HG03045 (cell line): ENCODE measurements at regions not wholly inside any gene's neighbourhood (a gene's known extent, or its start where the extent isn't known, plus 50 kb on each side); places are given as distances from the start of the nearest gene placed in this dataset.

Experiments
- ATAC-seq: cut with Tn5 transposase; IDR thresholded peaks from one replicate; pipeline ENCODE4 v1.9.1; 2021; ENCODE audit warnings: mild to moderate bottlenecking, moderate library complexity; ENCODE audit not compliant: unreplicated experiment

- no peak for ATAC-seq
These were observed 971.2 kb upstream of the SEL1L start for GRCh38 chr14:82504894-82505293.

GRCh38 chr14:82510007-82510406 is 976.4 kb upstream of the SEL1L start:
- ATAC-seq = no peak

GRCh38 chr14:82511399-82511798 is 977.7 kb upstream of the SEL1L start:
- ATAC-seq = no peak

- no peak for ATAC-seq
These were observed 987.1 kb upstream of the SEL1L start for GRCh38 chr14:82520765-82521164.

GRCh38 chr14:82521191-82521590 is 987.5 kb upstream of the SEL1L start:
- ATAC-seq = no peak

GRCh38 chr14:82528016-82528415 is 994.4 kb upstream of the SEL1L start:
- ATAC-seq = no peak

GRCh38 chr14:82533351-82533750 is 999.7 kb upstream of the SEL1L start:
- no peak for ATAC-seq

GRCh38 chr14:82536566-82536965 is 1002.9 kb upstream of the SEL1L start:
- no peak for ATAC-seq

- no peak for ATAC-seq
These were observed 1004.2 kb upstream of the SEL1L start for GRCh38 chr14:82537831-82538230.

GRCh38 chr14:82546401-82546800 is 1012.7 kb upstream of the SEL1L start:
- ATAC-seq = no peak

- ATAC-seq = no peak
These were observed 1015.8 kb upstream of the SEL1L start for GRCh38 chr14:82549306-82549990.

- no peak for ATAC-seq
These were observed 1029.2 kb upstream of the SEL1L start for GRCh38 chr14:82562881-82563280.

- ATAC-seq = no peak
These were observed 1032.2 kb upstream of the SEL1L start for GRCh38 chr14:82565825-82566224.

GRCh38 chr14:82587226-82587625 is 1053.6 kb upstream of the SEL1L start:
- no peak for ATAC-seq

GRCh38 chr14:82595466-82595865 is 1061.8 kb upstream of the SEL1L start:
- ATAC-seq = no peak

GRCh38 chr14:82602794-82603193 is 1069.1 kb upstream of the SEL1L start:
- ATAC-seq = no peak

GRCh38 chr14:82604819-82605218 is 1071.2 kb upstream of the SEL1L start:
- ATAC-seq = no peak

GRCh38 chr14:82621881-82622450 is 1088.3 kb upstream of the SEL1L start:
- no peak for ATAC-seq

GRCh38 chr14:82626156-82627066 is 1092.8 kb upstream of the SEL1L start:
- ATAC-seq = no peak

GRCh38 chr14:82635915-82636314 is 1102.3 kb upstream of the SEL1L start:
- no peak for ATAC-seq

- no peak for ATAC-seq
These were observed 1102.8 kb upstream of the SEL1L start for GRCh38 chr14:82636426-82636825.

GRCh38 chr14:82641050-82641540 is 1107.4 kb upstream of the SEL1L start:
- no peak for ATAC-seq
